KMS-11 (cell line): ENCODE measurements at regions not wholly inside any gene's neighbourhood (a gene's known extent, or its start where the extent isn't known, plus 50 kb on each side); places are given as distances from the start of the nearest gene placed in this dataset.

ENCODE experiments used
- H2AFZ ChIP-seq: fragments of 200-600 bp; sonication (generic); 2 replicates; pipeline ENCODE4 v1.6.1; 2016; ENCODE audit warnings: antibody characterized with exemption, mixed run types, low read depth
- H3K27ac ChIP-seq: fragments of 200-600 bp; sonication (generic); 2 replicates; pipeline ENCODE4 v1.6.1; 2016; ENCODE audit warnings: mild to moderate bottlenecking, mixed run types
- H3K27me3 ChIP-seq: fragments of 200-600 bp; sonication (generic); 2 replicates; pipeline ENCODE4 v1.6.1; 2017; ENCODE audit warnings: mild to moderate bottlenecking, low read depth, mixed run types, moderate library complexity; ENCODE audit not compliant: insufficient read depth
- H3K36me3 ChIP-seq: fragments of 200-600 bp; sonication (generic); 2 replicates; pipeline ENCODE4 v1.6.1; 2017; ENCODE audit warnings: mild to moderate bottlenecking, mixed run types; ENCODE audit not compliant: insufficient read depth
- H3K4me1 ChIP-seq: fragments of 200-600 bp; sonication (generic); 2 replicates; pipeline ENCODE4 v1.6.1; 2016; ENCODE audit warnings: mild to moderate bottlenecking, low read depth, mixed run types; ENCODE audit not compliant: poor library complexity, severe bottlenecking
- H3K4me2 ChIP-seq: fragments of 200-600 bp; sonication (generic); 2 replicates; pipeline ENCODE4 v1.7.0; 2016; ENCODE audit warnings: mild to moderate bottlenecking, mixed run types
- H3K4me3 ChIP-seq: fragments of 200-600 bp; sonication (generic); IDR thresholded peaks from 2 replicates; pipeline ENCODE4 v1.6.1; 2017; ENCODE audit warnings: low read depth, low read length, mixed read lengths; ENCODE audit not compliant: insufficient read depth
- H3K79me2 ChIP-seq: fragments of 200-600 bp; sonication (generic); 2 replicates; pipeline ENCODE4 v1.6.1; 2016; ENCODE audit warnings: low read depth, mixed run types; ENCODE audit not compliant: insufficient read depth
- H3K9ac ChIP-seq: fragments of 200-600 bp; sonication (generic); 2 replicates; pipeline ENCODE4 v1.6.1; 2016; ENCODE audit warnings: mild to moderate bottlenecking, mixed run types
- H4K20me1 ChIP-seq: fragments of 200-600 bp; sonication (generic); 2 replicates; pipeline ENCODE4 v1.6.1; 2016; ENCODE audit warnings: mild to moderate bottlenecking, mixed run types; ENCODE audit not compliant: insufficient read depth
- TF ChIP-seq, protein P1 (sequence below): fragments of 200-600 bp; sonication (generic); conservative IDR thresholded peaks from 2 replicates; pipeline ENCODE4 v1.6.1; 2017; ENCODE audit warnings: low read depth, mild to moderate bottlenecking, antibody characterized with exemption, low read length, moderate library complexity, mixed read lengths

DNA sequence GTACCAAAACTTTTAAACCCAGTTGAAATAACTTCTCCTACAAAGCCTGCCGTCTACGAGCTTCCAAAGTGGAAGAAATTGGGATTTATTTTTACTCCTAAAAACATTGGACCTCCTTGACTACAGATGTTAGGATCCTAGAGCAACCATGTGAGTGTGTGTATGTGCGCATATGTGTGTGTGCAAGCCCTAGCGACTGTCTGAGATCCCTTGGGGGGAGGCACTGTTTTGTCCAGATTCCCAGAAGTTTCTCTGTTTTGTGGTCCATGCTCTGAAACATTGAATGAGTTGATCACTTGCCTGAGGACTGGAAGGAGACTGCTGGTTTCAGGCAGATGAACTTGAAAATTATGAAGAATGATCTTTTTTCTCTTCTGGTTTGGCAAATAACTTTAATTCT is 312.3 kb upstream of the ZNF32 start:
- TF ChIP-seq, protein P1, sequence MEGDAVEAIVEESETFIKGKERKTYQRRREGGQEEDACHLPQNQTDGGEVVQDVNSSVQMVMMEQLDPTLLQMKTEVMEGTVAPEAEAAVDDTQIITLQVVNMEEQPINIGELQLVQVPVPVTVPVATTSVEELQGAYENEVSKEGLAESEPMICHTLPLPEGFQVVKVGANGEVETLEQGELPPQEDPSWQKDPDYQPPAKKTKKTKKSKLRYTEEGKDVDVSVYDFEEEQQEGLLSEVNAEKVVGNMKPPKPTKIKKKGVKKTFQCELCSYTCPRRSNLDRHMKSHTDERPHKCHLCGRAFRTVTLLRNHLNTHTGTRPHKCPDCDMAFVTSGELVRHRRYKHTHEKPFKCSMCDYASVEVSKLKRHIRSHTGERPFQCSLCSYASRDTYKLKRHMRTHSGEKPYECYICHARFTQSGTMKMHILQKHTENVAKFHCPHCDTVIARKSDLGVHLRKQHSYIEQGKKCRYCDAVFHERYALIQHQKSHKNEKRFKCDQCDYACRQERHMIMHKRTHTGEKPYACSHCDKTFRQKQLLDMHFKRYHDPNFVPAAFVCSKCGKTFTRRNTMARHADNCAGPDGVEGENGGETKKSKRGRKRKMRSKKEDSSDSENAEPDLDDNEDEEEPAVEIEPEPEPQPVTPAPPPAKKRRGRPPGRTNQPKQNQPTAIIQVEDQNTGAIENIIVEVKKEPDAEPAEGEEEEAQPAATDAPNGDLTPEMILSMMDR = no peak
- H3K9ac ChIP-seq = no peak overlapping the region
- H4K20me1 ChIP-seq = no peaks in the 10 kb centered on the region
- H3K4me2 ChIP-seq = no peak overlapping the region
- H3K4me3 ChIP-seq = no peak overlapping the region
- no peak overlapping the region for H2AFZ ChIP-seq
- H3K79me2 ChIP-seq = no peaks in the 10 kb centered on the region
- H3K27ac ChIP-seq = no peak overlapping the region
- H3K36me3 ChIP-seq = no peaks in the 10 kb centered on the region
- H3K4me1 ChIP-seq = no peaks in the 10 kb centered on the region
- H3K27me3 ChIP-seq = no peaks in the 10 kb centered on the region

DNA sequence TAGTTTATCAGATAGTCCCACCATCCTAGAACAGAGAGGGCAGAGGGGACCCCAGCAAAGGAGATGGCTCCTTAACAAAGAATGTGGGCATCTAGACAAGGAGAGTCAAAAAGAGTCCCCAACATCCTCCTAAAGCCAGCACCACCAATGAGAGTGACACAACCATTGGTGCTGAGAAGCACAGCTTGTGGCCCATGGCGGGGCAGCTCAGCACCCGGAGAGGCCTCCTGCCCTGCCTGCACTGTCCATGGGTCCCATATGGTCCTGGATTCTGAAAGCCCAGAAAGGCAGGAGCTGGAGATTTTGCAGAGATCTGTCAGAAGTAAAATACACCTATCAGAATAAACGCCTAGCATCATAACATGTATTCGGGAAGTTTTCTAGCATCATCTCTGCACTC is 311.8 kb upstream of the ZNF32 start:
- Histone ChIP-seq H4K20me1 (no peaks in the 10 kb centered on the region), H3K9ac (no peak overlapping the region), H3K4me2 (no peak overlapping the region), H2AFZ (no peak overlapping the region), H3K4me1 (no peaks in the 10 kb centered on the region), H3K36me3 (no peaks in the 10 kb centered on the region), H3K27ac (no peak overlapping the region), H3K79me2 (no peaks in the 10 kb centered on the region), H3K27me3 (no peaks in the 10 kb centered on the region), H3K4me3 (no peak overlapping the region)
- TF ChIP-seq, protein P1 = no peak

DNA sequence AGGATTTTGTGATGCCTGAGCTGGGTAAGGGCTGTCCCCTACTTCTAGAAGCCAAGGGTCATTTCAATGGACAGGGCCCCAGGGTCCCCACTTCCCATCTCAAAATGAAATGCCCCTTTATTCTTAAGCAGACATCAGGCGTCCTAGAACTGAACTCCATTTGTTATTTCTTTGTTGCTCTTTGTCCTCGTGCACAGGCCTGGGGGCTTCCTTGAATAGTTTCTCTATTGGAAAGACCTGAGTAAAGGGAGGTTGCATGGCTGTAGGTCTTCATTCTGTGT is 311.4 kb upstream of the ZNF32 start:
- Histone ChIP-seq H3K27me3 (no peaks in the 10 kb centered on the region), H3K79me2 (no peaks in the 10 kb centered on the region), H2AFZ (no peak overlapping the region), H3K36me3 (no peaks in the 10 kb centered on the region), H3K4me2 (no peak overlapping the region), H4K20me1 (no peaks in the 10 kb centered on the region), H3K9ac (no peak overlapping the region), H3K4me1 (no peaks in the 10 kb centered on the region), H3K4me3 (no peak overlapping the region), H3K27ac (no peak overlapping the region)
- TF ChIP-seq, protein P1 = no peak

DNA sequence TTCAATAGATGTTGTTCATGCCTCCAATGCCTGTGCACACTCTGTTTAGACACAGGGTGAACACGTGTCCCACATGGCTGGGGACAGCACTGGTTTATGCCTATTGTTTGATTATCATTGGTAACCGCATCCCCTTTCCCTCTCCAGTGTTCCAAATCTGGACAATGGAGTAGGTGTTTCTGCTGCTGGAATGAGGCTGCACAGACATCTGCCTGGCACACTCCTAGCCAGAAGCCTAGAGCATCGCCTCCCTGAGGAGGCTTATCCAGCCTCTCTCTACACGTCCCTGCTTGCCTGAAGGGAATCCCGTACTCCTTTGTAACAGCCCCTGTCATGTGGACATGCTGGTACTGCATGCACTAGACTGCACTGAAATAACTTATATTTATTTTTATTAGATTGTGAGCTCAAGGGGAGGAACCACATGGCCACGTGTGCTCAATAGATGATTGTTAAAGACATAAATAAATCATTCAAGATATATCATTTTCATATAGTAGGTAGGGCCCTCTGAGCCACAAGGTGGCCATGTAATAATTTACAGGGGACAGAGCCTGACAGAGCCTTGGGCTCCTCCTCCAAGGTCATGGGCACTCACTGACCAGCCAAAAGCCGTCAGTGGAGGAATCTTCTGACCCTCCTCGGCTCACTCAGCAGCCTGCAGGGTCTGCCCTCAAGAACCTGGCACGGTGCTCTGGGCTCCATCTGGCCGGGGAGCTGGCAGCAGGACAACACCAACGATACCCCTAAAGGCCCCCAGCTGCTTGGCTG is 310.9 kb upstream of the ZNF32 start:
- Histone ChIP-seq H3K9ac (no peak overlapping the region), H3K4me1 (no peaks in the 10 kb centered on the region), H3K36me3 (no peaks in the 10 kb centered on the region), H3K27me3 (no peaks in the 10 kb centered on the region), H3K79me2 (no peaks in the 10 kb centered on the region), H4K20me1 (no peaks in the 10 kb centered on the region), H3K4me2 (no peak overlapping the region), H3K4me3 (no peak overlapping the region), H2AFZ (no peak overlapping the region), H3K27ac (no peak overlapping the region)
- TF ChIP-seq, protein P1 = no peak
